SK-N-SH (cell line): ENCODE measurements at regions not wholly inside any gene's neighbourhood (a gene's known extent, or its start where the extent isn't known, plus 50 kb on each side); places are given as distances from the start of the nearest gene placed in this dataset.

ENCODE experiments used
- CTCF ChIA-PET: fragments of 300-600, 350-600 bp; formaldehyde crosslinking; extraction: SDS; loops from one replicate; lab custom pipeline; 2021; lab: Yijun Ruan, JAX
- POLR2A ChIA-PET: fragments of 350-600 bp; sonication (Branson Sonifier 250); formaldehyde crosslinking; extraction: SDS; loops from one replicate; lab custom pipeline; 2020; ENCODE audit warnings: antibody characterized with exemption, inconsistent platforms; lab: Yijun Ruan, JAX
- DNase-seq: peaks from one replicate; pipeline ENCODE4 v3.0.0; 2012
- H2AFZ ChIP-seq: fragments of 200-600 bp; sonication (generic); 2 replicates; pipeline ENCODE4 v1.8.1; 2016; ENCODE audit warnings: antibody characterized with exemption, mild to moderate bottlenecking, low read depth
- H3F3A ChIP-seq: fragments of 200-600 bp; sonication (generic); replicated peaks from 2 replicates; pipeline ENCODE3; 2016; ENCODE audit warnings: antibody characterized with exemption, mild to moderate bottlenecking; ENCODE audit not compliant: insufficient read depth
- H3K27ac ChIP-seq, 2 experiments: fragments of 200-500 bp in 1 of 2; fragments of 200-600 bp in 1 of 2; sonication (Bioruptor generic) in 1 of 2; sonication (generic), shearing (Covaris generic) in 1 of 2; 2 replicates each; pipeline versions ENCODE4 v1.5.1 to v1.6.1; 2014 to 2016; ENCODE audit warnings: low read depth in 2 of 2, inconsistent platforms in 1 of 2, low read length in 1 of 2, mild to moderate bottlenecking in 1 of 2, mixed read lengths in 1 of 2
- H3K27me3 ChIP-seq: fragments of 200-600 bp; sonication (generic), shearing (Covaris generic); 2 replicates; pipeline ENCODE4 v1.6.1; 2016; ENCODE audit warnings: mixed run types; ENCODE audit not compliant: insufficient read depth
- H3K36me3 ChIP-seq, 2 experiments: fragments of 200-500 bp in 1 of 2; fragments of 200-600 bp in 1 of 2; sonication (Bioruptor generic) in 1 of 2; sonication (generic) in 1 of 2; replicated peaks in 1 of 2; 2 replicates each; pipeline versions ENCODE3 to v1.5.1; 2014 to 2016; ENCODE audit warnings: low read length in 1 of 2, mild to moderate bottlenecking in 1 of 2; ENCODE audit not compliant: insufficient read depth in 2 of 2, control insufficient read depth in 1 of 2
- H3K4me1 ChIP-seq, 2 experiments: fragments of 200-500 bp in 1 of 2; fragments of 200-600 bp in 1 of 2; sonication (Bioruptor generic) in 1 of 2; sonication (generic), shearing (Covaris generic) in 1 of 2; 2 replicates each; pipeline versions ENCODE4 v1.5.1 to v1.6.1; 2014 to 2016; ENCODE audit warnings: low read depth in 1 of 2, low read length in 1 of 2, mixed run types in 1 of 2; ENCODE audit not compliant: insufficient read depth in 2 of 2, control insufficient read depth in 1 of 2
- H3K4me2 ChIP-seq: fragments of 200-600 bp; sonication (generic), shearing (Covaris generic); 2 replicates; pipeline ENCODE4 v1.6.1; 2017; ENCODE audit warnings: mixed run types
- H3K4me3 ChIP-seq, 2 experiments: fragments of 200-500 bp in 1 of 2; fragments of 200-600 bp in 1 of 2; sonication (Bioruptor generic) in 1 of 2; sonication (generic), shearing (Covaris generic) in 1 of 2; 2 replicates each; pipeline versions ENCODE4 v1.5.1 to v1.8.1; 2014 to 2016; ENCODE audit warnings: low read depth in 2 of 2, inconsistent platforms in 1 of 2, low read length in 1 of 2, mild to moderate bottlenecking in 1 of 2, mixed read lengths in 1 of 2, moderate library complexity in 1 of 2
- H3K79me2 ChIP-seq: fragments of 200-600 bp; sonication (generic); 2 replicates; pipeline ENCODE4 v1.8.1; 2017; ENCODE audit warnings: mild to moderate bottlenecking; ENCODE audit not compliant: insufficient read depth
- H3K9ac ChIP-seq: fragments of 200-600 bp; sonication (generic); 2 replicates; pipeline ENCODE4 v1.6.1; 2017; ENCODE audit warnings: mixed run types
- H3K9me2 ChIP-seq: fragments of 200-600 bp; sonication (generic); 2 replicates; pipeline ENCODE4 v1.6.1; 2017; ENCODE audit warnings: mixed run types
- H3K9me3 ChIP-seq: fragments of 200-600 bp; sonication (generic); 2 replicates; pipeline ENCODE4 v1.6.1; 2017; ENCODE audit warnings: mixed run types, mild to moderate bottlenecking, moderate library complexity
- H4K20me1 ChIP-seq: fragments of 200-600 bp; sonication (generic); 2 replicates; pipeline ENCODE4 v1.6.1; 2017; ENCODE audit warnings: mild to moderate bottlenecking, mixed run types; ENCODE audit not compliant: insufficient read depth
- EZH2phosphoT487 ChIP-seq: fragments of 200-600 bp; sonication (generic); IDR thresholded peaks from 2 replicates; pipeline ENCODE4 v1.6.1; 2017; ENCODE audit warnings: low read depth, mixed run types, mild to moderate bottlenecking, antibody characterized with exemption, moderate library complexity, borderline replicate concordance
- FOXM1 ChIP-seq: IDR thresholded peaks from 2 replicates; pipeline ENCODE4 v1.4.0; 2012; ENCODE audit warnings: low read depth, mild to moderate bottlenecking
- IRF3 ChIP-seq: fragments of 150-350 bp; IDR thresholded peaks from 2 replicates; pipeline ENCODE4 v1.6.1; 2016; ENCODE audit warnings: mild to moderate bottlenecking, low read depth, low read length
- MXI1 ChIP-seq: IDR thresholded peaks from 2 replicates; pipeline ENCODE4 v1.6.1; 2012; ENCODE audit warnings: mild to moderate bottlenecking, low read depth, low read length, improper control_type of control experiment
- NFIC ChIP-seq: IDR thresholded peaks from 2 replicates; pipeline ENCODE4 v1.4.0; 2012; ENCODE audit warnings: borderline replicate concordance
- REST ChIP-seq: IDR thresholded peaks from 2 replicates; pipeline ENCODE4 v1.6.1; 2012; ENCODE audit warnings: mild to moderate bottlenecking, low read depth, low read length, moderate library complexity
- TCF12 ChIP-seq: IDR thresholded peaks from 2 replicates; pipeline ENCODE4 v1.4.0; 2012
- YY1 ChIP-seq: IDR thresholded peaks from 2 replicates; pipeline ENCODE4 v1.4.0; 2012; ENCODE audit warnings: low read depth, mild to moderate bottlenecking
- WGBS: methylation state at CpG from one replicate; pipeline ENCODE4 v1.1.6; 2017; ENCODE audit warnings: low lambda C conversion rate; 5-methylcytosine and 5-hydroxymethylcytosine counted together

GRCh38 chr20:19847383-19847782 lies 89.3 kb downstream of the RIN2 start:
- TF ChIP-seq EZH2phosphoT487 (no peak), NFIC (no peak), FOXM1 (no peak), MXI1 (no peak), IRF3 (no peak), REST (peak; percentile 55; the same call in 1 of the 2 replicates)
- TF ChIP-seq, all 33 proteins: peak for 1
- H3K36me3 ChIP-seq, result peaks cover 0 to 4% of the 10 kb centered on the region in 2 experiments
- CTCF ChIA-PET, result interaction anchor here (0.9 to 1.3 kb wide), 2 partner anchors 20 to 62 kb away, joined by 3 read pairs; no protein-coding TSS in a partner anchor
- H4K20me1 ChIP-seq, result no peaks in the 10 kb centered on the region
- no peak overlapping the region for H3K9ac ChIP-seq
- no peak overlapping the region for H3K27ac ChIP-seq
- no peak for DNase-seq
- H2AFZ ChIP-seq, result no peak overlapping the region
- no peak overlapping the region for H3K4me3 ChIP-seq
- POLR2A ChIA-PET, result no interaction called here
- no peaks in the 10 kb centered on the region; the same call in 1 of the 2 replicates for H3K9me3 ChIP-seq
- no peaks in the 10 kb centered on the region for H3K79me2 ChIP-seq
- no peak overlapping the region for H3K4me2 ChIP-seq
- H3F3A ChIP-seq, result no peaks in the 10 kb centered on the region
- no peaks in the 10 kb centered on the region for H3K9me2 ChIP-seq
- no peaks in the 10 kb centered on the region for H3K27me3 ChIP-seq
- peaks cover 8 to 19% of the 10 kb centered on the region in 2 experiments; a peak in 3 of 4 replicates for H3K4me1 ChIP-seq
- WGBS, result 84% methylated on average over 3 of the region's 3 CpGs

- 82% methylated on average over 14 of the region's 14 CpGs for WGBS
- Histone ChIP-seq H3K9me3 (no peaks in the 10 kb centered on the region), H3K27me3 (no peaks in the 10 kb centered on the region), H4K20me1 (no peaks in the 10 kb centered on the region), H3K27ac (peak overlapping the region; percentile 62 to 66; a peak in 3 of 4 replicates), H3K4me1 (peaks cover 8 to 19% of the 10 kb centered on the region in 2 experiments; a peak in 3 of 4 replicates), H3K4me3 (no peak overlapping the region), H3K9ac (no peak overlapping the region), H3K79me2 (no peaks in the 10 kb centered on the region), H2AFZ (peak overlapping the region; percentile 62), H3F3A (no peaks in the 10 kb centered on the region), H3K4me2 (no peak overlapping the region), H3K9me2 (no peaks in the 10 kb centered on the region), H3K36me3 (no peaks in the 10 kb centered on the region)
- ChIA-PET CTCF (no interaction called here), POLR2A (no interaction called here)
- DNase-seq, result no peak
- TF ChIP-seq TCF12 (0 out of 2 replicates have a peak, but pooled peaks have one; percentile 5), YY1 (no peak), NFIC (peak; percentile 4; the same call in 1 of the 2 replicates)
These were observed 91.5 kb downstream of the RIN2 start for GRCh38 chr20:19849341-19850197.
